RCC 7860 (cell line): ENCODE measurements at regions not wholly inside any gene's neighbourhood (a gene's known extent, or its start where the extent isn't known, plus 50 kb on each side); places are given as distances from the start of the nearest gene placed in this dataset.
A peak's percentile ranks its signal among the peaks of the same experiment; 100 is the strongest.
"Not testable (repeated sequence)": the region's sequence is repeated elsewhere in the genome, so short reads cannot be mapped to it uniquely, and the experiment has no call there.

ENCODE experiments used
- DNase-seq: peaks from one replicate; pipeline ENCODE4 v3.0.0-alpha.2; 2015; ENCODE audit warnings: low spot score
- FAIRE-seq: peaks from 2 replicates; lab custom pipeline; 2012; peaks lifted over from hg19 to GRCh38; lab: Jason Lieb, UNC

- no peak for DNase-seq
- no peak for FAIRE-seq
These were observed 96.3 kb upstream of the TRIM24 start for GRCh38 chr7:138363721-138364120.

GRCh38 chr7:138366137-138366536, 93.9 kb upstream of the TRIM24 start:
- DNase-seq, result not testable (repeated sequence)

DNA sequence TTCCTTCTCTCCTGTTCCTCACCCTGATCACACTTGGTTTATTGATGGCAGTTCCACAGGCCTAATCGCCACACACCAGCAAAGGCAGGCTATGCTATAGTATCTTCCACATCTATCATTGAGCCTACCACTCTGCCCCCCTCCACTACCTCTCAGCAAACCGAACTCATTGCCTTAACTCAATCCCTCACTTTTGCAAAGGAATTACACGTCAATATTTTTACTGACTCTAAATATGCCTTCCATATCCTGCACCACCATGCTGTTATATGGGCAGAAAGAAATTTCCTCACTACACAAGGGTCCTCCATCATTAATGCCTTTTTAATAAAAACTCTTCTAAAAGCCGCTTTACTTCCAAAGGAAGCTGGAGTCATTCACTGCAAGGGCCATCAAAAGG, 93.4 kb upstream of the TRIM24 start:
- DNase-seq, FAIRE-seq: not testable (repeated sequence)

More at GRCh38 chr7:138366137-138366536, 93.9 kb upstream of the TRIM24 start:
- FAIRE-seq, result not testable (repeated sequence)

- FAIRE-seq (no peak), DNase-seq (no peak)
These were observed 90.3 kb upstream of the TRIM24 start for GRCh38 chr7:138369797-138370196.

DNA sequence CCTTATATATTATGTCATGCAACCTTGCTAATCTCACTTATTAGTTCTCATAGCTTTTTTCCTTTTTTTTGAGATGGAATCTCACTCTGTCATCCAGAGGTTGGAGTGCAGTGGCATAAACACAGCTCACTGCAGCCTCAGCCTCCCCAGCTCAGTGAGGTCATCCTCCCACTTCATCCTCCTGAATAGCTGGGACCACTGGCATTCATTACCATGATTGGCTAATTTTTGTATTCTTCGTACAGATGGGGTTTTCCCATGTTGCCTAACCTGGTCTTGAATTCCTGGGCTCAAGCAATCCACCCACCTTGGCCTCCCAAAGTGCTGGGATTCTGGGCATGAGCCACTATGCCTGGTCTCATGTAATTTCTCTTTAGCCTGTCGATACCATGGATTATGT, 89.1 kb upstream of the TRIM24 start:
- DNase-seq, result no peak
- no peak for FAIRE-seq

GRCh38 chr7:138374119-138374693, 85.9 kb upstream of the TRIM24 start:
- FAIRE-seq (no peak), DNase-seq (no peak)

GRCh38 chr7:138377306-138377705, 82.8 kb upstream of the TRIM24 start:
- DNase-seq, result no peak
- FAIRE-seq, result no peak

GRCh38 chr7:138378741-138379559, 81.1 kb upstream of the TRIM24 start:
- FAIRE-seq, result no peak
- DNase-seq, result no peak

DNA sequence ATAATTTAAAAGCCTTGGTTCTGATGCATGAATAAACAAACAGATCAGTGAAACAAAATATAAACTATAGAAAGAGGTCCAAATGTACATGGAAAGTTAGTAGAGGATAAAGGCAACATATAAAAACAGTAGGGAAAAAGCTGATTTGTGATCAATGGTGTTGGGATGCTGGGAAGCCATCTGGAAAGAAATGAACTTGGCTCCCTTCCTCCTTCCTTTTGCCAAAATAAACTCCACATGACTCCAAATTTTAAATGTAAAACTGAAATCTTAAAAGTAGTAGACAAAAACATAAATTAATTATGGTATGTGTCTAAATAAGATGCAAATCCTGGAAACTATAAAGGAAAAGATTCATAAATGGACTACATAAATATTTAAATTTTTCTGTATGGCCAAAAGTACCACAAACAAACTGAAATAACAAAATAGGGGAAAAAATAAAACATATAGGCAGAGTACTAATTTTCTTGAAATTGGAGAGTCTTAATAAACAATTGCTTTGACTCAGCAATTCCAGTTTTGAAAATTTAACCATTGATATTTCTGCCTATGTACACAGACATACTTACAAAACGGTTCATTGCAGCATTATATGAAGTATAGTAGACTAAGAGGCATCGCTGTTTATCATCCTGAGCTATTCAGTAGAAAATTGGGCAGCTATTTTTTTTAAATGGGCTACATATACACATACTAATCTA, 77.0 kb upstream of the TRIM24 start:
- DNase-seq (no peak), FAIRE-seq (no peak)

DNA sequence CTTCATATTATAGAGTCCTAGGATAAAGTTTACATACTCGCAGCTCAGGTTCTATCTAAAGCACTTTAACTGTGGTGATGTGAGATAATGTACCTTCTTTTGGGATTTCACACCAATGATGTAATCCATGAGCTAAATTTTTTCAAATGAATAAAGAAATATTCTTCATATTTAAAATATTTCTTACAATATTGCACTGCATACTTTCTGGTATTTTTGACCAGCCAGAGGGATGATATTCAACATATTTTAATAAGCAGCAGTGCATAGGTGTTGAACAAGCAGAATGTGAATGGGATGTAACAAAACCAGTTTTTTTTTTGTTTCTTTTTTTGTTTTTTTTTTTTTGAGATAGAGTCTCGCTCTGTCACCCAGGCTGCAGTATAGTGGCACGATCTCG, 73.2 kb upstream of the TRIM24 start:
- DNase-seq (no peak), FAIRE-seq (no peak)

DNA sequence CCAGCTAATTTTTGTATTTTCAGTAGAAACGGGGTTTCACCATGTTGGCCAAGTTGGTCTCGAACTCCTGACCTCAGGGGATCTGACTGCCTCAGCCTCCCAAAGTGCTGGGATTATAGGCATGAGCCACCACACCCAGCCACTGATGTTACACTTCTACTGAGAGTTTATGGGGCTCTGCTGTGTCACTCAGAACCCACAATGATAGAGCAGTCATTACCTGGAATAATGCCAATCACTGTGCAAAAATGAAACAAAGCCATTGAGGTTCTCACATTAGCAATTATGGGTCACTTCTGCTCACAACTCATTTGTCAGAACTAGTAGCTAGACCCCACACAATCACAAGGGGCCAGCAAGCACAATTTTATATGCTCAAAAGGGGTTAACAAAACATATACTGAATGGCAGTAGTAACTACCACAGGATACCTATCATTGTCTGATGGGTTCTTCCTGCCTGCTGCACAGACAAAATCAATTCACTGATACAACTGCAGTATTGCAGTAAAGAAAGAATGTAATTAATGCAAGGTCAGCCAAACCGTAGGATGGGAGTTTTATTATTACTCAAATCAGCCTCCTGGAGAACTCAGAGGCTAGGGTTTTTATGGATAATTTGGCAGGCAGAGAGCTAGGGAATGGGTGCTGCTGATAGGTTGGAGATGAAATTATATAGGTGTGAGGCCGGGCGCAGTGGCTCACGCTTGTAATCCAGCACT, 72.1 kb upstream of the TRIM24 start:
- peak; percentile 52 for DNase-seq
- peak; percentile 38 for FAIRE-seq

DNA sequence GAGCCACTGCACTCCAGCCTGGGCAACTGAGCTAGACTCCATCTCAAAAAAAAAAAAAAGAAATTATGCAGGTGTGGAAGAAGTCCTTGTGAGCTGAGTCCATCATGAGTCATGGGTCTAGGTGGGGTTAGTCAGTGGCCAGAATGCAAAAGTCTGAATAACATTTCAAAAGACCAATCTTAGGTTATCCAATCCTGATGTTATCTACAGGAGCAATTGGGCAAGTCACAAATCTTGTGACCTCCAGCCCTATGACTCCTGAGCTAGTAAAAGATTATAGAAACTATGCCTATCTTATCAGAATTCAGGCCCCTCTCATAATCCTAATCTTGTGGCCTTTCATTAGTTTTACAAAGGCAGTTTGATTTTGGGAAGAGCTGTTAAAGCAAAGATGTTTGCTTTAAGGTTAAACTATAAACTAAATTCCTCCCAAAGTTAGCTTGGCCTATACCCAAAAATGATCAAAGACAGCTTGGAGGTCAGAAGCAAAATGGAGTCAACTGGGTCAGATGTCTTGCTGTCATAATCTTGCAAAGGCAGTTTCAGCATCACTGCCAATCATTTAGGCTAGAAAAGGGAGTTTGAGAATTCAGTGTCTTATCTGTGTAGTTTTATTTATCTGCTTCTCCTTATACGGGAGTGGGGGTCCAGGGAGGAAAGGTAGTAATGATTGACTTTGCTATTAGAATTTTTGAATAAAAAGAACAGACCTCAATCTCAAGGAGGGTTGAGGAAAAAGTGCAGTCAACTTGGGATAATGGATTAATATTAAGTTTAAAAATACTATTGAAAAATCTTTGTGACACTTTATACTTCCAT, 71.2 kb upstream of the TRIM24 start:
- DNase-seq, result peak; percentile 85
- peak; percentile 92 for FAIRE-seq

DNA sequence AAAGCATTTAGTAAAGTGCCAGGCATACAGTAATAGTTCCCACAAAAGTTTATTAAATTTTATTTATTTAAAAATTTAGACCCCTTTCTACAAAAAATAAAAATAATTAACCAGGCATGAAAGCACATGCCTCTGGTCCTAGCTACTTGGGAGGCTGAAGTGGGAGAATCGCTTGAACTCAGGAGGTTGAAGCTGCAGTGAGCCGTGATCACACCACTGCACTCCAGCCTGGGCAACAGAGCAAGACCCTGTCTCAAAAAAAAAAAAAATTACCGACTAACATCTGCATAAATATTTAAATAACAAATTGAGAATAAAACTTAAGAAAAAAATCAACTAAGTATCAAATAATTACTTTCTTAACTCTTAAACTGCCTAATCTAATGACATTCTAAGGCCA, 64.3 kb upstream of the TRIM24 start:
- DNase-seq (no peak), FAIRE-seq (no peak)

DNA sequence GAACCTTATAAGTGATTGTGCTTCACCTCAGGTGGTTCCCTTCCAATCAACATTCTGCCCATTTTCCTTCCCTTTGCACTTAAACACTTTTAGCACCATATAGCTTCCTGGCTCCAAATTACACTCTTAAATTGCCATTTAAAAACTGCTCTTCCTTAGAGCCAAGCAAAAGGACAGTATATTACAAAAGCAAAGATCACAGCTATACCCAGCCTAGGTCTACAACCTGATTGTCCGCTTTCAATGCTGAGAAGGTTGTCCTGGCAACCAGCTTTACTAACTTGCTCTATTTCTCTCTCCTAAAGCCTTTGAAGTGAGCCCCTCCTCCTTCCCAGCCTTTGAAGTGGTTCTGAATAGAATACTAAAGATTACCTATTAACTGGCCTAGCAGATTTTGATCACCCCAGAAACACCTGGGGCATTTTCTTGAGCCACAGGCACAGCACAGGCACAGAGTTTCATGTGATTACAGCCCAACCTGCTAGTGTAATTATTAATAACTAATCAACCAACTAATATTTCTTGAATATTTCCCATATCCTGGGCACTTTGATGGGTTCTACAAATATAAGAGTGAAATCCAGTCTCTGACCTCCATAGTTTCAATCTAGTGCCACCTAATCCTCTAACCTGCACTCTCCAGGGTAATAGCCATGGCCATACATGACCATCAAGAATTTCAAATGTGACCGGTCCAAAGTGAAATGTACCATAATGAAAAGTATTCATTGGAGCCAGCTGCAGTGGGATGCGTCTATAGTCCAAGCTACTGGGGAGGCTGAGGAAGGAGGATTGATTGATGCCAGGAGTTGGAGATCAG, 63.6 kb upstream of the TRIM24 start:
- no peak for DNase-seq

DNA sequence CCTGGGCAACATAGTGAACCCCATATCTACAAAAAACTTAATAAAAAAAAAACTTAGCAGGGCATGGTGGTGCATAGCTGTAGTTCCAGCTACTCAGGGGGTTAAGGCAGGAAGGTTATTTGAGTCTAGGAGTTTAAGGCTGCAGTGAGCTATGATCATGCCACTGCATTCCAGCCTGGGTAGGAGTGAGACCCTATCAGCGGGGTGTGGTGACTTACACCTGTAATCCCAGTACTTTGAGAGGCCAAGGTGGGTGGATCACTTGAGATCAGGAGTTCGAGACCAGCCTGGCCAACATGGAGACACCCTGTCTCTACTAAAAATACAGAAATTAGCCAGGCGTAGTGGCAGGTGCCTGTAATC, 63.0 kb upstream of the TRIM24 start:
- not testable (repeated sequence) for DNase-seq, FAIRE-seq

More for the DNA sequence above, 63.6 kb upstream of the TRIM24 start:
- no peak for FAIRE-seq

DNA sequence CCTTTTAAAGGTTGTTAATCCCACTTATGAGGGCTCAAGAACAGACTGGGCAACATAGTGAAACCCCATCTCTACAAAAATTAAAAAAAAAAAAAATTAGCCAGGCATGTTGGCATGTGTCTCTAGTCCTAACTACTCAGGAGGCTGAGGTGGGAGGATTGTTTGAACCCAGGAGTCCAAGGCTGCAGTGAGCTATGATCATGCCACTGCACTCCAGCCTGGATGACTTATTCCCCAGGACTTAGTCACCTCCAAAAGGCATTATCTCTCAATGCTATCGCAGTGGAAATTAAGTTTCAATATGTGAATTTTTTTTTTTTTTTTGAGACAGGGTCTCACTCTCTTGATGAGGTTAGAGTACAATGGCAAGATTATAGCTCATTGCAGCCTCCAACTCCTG, 61.2 kb upstream of the TRIM24 start:
- DNase-seq (no peak), FAIRE-seq (no peak)

DNA sequence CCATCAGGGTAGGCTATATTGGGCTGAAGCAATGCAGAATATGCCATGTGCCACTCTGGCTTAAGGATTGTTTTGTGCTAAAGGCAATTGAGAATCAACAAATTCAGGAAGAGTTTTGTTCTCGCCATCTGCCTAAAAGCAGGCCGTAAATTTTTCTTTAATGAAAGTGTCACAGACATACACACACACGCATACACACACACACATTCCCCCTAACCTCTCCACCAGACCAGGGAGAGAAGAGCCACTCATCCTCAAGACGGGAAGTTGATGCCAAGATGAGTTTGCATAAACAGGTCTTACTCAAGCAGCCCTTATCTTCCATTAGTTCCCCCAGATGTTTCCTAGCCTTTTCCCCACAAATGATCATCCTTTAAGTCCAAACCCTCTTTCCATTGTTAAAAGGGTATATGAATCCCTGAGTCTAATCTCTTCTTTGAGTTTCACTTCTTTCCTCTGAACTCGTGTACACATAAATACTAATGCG, 59.6 kb upstream of the TRIM24 start:
- FAIRE-seq (no peak), DNase-seq (no peak)

GRCh38 chr7:138402749-138403148, 57.3 kb upstream of the TRIM24 start:
- FAIRE-seq (no peak), DNase-seq (no peak)

DNA sequence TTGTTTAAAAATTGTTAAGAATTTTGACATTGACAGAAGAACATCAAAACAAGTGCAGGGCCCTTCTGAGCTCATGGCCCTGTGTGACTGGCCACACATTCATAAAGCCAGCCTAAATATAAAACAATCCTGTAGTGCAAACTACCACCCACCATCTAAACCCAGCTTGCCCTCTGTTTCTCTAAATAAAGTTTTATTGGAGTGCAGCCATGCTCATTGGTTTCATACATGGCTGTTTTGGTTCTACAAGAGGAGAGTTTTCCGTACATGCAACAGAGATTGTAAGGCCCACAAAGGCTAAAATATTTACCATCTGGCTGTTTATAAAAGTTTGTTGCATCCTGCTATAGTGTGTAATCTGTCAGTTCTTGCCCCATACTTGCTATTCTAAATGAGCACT, 54.6 kb upstream of the TRIM24 start:
- DNase-seq, result no peak
- FAIRE-seq, result no peak
